NCI-H510A treated with DMSO at 0.1 percent for 48 hours (cell line): ENCODE measurements at regions not wholly inside any gene's neighbourhood (a gene's known extent, or its start where the extent isn't known, plus 50 kb on each side); places are given as distances from the start of the nearest gene placed in this dataset.

Source experiments
- DNase-seq: peaks from one replicate; lab custom pipeline; 2025; lab: John Stamatoyannopoulos, UW

DNA sequence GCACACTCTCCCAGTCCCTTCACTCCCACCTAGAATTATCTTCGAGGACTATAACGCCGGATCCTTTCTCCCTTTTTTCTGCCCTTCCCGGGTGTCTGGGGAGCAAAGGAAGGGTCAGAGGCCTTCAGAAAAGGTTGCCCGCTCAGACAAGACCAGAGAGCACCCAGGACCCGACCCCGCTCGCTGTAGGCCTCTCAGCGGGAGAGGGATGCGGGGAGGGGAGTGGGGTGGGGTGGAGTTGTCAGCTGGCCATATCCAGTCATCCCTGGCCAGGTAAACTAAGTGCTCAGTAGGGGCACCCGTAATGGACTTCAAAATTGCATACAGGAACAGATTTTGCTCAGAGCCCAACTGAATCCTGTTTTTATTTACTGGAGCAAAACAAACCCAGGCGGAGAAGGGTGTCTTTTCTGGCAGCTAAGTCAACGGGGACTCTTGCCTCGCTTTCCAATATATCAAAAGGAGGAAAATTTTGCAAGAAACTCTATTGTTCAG is 65.0 kb downstream of the NOL4 start:
- DNase-seq, result peak; percentile 97

DNA sequence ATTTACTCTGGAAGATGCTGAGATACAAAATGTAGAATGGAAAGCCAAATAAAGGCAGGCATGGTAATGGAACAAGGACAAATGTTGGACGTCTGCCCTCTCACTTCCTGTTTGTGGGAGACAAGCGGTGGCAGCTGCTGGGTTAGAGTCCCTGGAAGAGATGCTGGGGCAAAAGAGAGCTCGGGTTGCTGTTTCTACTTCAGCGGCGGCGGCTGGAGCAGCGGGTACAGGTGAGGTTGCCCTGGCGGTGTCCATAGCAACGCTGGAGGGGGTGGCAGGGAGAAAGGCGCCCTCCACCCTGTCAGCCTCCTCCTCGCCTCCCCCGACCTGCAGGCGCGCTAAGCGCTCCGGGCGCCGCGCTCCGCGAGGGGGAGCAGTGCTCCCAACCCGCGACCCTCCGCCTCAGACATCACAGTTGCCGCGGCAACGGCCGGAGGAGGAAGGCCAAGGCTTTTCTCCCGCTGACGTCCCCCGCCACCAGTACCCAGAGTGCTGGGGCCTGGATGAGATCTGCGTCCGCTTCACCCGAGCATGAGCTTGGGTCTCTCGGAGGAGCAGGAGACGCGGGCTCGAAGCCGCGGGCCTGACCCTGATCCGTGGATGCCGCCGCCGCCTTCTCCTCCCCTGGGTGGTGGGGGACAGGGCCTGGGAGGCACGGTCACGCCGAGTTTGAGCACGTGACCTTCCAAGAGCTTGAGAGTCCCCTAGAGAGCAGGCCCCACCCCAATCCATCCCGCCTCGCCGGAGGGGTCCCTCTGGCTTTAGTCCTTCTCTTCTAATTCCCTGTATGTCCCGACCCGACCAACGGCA is 65.6 kb downstream of the NOL4 start:
- DNase-seq, result peak; percentile 99

DNA sequence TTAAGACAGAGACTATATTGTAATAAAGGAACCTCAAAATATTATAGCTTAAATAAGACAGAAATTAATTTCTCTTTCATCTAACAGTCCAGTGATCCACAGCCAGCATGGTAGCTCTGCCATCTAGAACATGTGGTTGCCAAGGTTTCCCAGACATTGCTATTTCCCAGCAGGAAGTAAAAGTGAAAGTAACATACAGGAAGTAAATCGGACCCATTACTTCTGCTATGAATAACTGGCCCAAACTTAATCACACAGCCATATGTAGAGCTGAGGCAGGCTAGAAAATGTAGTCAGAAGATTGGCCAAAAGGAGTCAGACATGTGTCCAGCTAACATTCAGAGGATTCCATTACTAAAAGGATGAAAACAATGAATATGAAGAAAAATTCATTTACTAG is 71.0 kb downstream of the NOL4 start:
- DNase-seq, result peak; percentile 47

GRCh38 chr18:34131006-34131405 is 93.7 kb downstream of the NOL4 start:
- DNase-seq, result peak; percentile 79

DNA sequence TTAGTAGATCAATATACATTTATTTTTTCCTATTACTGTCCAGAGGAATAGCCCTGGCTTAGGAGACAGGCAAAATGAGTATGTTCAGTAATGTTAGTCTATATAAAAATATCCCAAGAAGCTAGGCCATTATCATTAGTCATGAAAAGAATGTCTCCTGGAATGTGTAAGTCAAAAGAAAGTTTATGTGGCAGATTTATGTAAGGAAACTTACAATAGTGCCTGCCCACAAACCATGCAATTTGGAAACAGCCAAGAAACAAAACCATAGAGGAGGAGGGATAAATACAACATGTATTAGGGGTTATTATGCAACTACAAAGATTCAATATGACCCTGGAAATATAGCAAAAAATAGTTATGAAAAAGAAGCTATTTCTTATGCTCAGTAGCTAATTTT is 96.3 kb downstream of the NOL4 start:
- no peak for DNase-seq

DNA sequence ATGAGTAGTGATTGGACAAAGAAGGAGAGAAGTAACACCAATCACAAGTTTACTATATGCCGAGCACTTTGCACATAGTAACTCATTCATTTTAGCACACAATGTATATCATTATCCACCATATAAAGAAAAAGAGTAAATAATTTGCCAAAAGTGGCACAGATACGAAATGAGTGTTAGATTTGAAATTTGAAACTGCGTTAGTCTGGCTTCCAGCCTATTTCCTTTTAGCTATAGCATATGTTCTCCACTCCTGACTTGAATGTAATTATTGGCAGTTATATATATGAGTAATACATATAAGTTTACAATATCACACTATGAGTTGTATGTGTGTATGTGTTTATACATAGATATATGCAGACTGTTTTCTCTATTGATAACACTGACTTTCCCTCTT is 98.6 kb downstream of the NOL4 start:
- DNase-seq, result no peak

- DNase-seq, result peak; percentile 96
These were observed 101.9 kb downstream of the NOL4 start for GRCh38 chr18:34122724-34123334.

GRCh38 chr18:34121200-34121721 is 103.5 kb downstream of the NOL4 start:
- DNase-seq, result peak; percentile 89

DNA sequence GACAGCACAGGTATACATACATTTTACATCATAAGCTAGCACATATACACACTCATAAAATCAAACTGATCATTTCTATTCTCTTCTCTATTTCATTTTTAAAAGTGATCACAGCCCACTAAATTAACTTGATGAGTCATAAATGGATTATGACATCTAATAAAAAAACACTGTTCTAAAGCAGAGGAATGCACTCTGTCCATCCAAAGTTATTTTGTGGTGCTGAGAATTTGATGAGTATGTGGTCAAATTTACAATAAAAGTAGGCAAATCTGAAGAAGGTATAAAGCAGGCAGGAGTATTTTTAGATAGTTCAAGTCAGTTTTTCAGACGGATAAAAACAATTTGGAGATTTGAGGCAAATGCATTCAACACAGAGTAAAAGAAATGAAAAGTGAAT is 104.4 kb downstream of the NOL4 start:
- DNase-seq, result no peak

DNA sequence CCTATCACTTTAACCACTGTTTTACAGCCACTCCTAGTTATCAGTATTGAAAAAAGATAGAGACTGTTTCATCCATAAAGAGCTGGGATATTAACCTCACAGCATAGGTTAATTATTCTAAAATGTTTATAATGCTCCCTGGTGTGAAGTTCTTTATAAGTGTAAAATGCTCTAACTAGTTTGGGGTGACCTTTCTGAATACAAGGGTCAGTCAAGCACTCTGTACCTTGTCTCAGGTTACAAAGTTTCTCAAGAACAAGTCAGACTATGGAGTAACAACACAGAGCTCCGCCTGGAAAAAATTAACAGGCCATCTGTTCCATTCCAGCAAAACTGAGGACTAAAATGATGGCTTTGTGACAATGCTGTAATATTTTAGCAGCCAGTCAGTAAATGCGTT is 107.4 kb downstream of the NOL4 start:
- DNase-seq, result peak; percentile 94

- no peak for DNase-seq
These were observed 109.2 kb downstream of the NOL4 start for GRCh38 chr18:34115409-34116081.

DNA sequence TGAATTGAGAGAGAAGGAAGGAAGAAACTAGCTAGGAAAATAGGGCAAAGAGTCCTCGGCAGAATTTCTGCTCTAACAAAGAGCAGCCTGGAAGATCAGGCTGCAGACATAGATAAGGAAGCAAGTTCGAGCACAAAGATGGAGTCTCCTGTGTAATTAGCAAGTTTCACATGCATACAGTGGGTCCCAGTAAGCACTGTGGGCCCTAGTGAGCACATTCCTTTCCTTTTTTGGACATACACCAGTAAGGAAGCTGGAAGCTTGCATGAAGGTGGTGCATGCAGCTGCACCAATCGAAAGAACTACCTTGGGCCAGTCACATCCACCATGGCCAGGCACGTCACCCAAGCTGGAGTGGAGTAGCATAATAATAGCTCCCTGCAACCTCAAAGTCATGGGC is 109.7 kb downstream of the NOL4 start:
- no peak for DNase-seq

DNA sequence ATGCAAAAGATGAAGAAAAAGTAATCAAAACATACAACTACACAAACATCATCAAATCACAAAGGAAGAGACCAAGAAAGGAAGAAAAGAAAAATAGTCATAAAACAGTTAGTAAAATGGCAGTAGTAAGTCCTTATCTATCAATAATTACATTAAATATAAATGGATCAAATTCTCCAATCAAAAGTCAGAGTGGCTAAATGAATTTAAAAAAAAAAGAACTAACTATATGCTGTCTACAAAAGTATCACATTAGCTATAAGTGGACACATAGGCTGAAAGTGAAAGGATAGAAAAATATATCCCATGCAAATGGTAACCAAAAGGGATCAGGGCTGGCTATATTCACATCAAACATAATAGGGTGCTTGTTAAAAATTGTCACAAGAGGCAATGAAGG is 116.5 kb downstream of the NOL4 start:
- DNase-seq, result no peak

GRCh38 chr18:34098109-34098508 is 126.6 kb downstream of the NOL4 start:
- no peak for DNase-seq

DNA sequence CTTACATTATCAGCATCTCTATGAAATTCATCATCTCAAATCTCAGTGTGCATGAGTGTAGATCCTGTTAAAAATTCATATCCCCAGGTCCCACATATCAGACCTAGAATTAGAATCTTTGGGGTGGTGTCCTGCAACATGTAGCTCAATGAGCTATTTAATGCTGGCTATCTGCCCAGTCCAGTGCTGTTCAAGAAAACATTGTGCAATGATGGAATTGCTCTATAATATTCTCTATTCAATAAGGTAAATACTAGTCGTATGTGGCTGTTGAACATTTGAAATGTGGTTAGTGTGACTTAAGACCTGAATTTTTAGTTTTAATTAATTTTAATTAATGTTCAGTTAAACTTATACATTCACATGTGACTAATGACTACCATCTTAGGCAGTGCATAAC is 127.4 kb downstream of the NOL4 start:
- DNase-seq, result no peak

DNA sequence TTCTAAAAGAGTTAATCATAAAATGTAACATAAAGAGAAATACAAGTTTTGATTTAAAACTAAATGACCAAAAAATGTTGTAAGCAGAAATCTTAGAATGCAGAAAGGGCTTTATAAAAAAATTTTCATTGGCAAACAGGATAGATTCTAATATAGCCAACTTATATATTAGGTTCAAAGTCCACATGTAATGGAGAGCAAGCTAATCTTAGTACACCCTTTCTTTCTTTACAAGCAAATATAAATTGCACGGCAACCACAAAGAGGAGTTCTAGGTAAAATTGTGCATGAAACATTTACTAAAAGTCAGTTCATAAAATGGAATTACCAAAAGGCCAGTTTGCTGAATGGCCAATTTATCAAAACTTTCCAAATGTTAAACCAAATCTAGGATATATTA is 130.6 kb downstream of the NOL4 start:
- no peak for DNase-seq

DNA sequence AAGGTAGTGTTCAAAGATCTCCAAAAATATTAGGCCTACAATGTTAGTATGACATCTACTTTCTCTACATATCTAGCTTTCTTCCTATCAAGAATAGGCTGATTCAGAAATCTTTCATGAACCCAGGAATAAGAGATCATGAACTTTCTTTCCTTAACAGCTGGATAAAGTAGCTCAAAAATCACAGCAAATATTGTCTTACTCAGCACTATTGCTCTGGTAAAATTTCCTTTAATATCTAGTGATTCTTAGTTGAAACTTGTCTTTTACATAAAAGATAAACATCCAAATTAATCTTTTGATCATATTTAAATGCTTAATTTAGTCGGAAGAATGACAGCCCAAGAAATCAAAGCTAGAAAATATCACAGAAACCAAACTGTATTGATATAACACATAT is 131.9 kb downstream of the NOL4 start:
- DNase-seq, result no peak

- DNase-seq, result no peak
These were observed 138.3 kb downstream of the NOL4 start for GRCh38 chr18:34086370-34086769.

DNA sequence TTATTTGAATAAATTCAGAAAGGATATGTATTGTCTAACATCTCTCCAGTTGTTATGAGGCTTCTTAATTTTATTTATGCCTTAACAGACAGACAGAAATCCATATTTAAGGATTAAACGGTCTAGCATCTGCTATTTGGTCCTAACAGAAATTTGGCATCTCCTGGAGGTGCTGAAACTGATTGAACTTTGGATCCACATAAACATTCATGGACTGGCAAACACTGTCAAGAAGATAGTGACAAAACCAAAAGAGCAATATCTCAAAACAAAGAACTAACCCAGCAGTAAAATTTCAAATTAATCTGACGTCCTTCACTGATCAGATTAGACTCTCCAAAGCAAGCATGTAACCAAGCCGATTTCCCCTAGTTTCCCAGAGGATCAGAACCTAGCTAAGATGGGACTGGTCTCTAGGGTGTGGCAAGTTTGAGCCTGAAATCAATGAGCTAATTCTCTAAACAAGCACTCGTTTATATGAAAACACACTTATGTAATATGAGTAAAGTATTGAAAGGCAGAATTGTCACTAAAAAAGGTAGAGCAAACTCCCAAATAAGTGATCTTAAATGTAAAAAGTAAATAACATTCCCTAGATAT is 139.5 kb downstream of the NOL4 start:
- DNase-seq, result no peak

- no peak for DNase-seq
These were observed 140.1 kb downstream of the NOL4 start for GRCh38 chr18:34084635-34085034.

DNA sequence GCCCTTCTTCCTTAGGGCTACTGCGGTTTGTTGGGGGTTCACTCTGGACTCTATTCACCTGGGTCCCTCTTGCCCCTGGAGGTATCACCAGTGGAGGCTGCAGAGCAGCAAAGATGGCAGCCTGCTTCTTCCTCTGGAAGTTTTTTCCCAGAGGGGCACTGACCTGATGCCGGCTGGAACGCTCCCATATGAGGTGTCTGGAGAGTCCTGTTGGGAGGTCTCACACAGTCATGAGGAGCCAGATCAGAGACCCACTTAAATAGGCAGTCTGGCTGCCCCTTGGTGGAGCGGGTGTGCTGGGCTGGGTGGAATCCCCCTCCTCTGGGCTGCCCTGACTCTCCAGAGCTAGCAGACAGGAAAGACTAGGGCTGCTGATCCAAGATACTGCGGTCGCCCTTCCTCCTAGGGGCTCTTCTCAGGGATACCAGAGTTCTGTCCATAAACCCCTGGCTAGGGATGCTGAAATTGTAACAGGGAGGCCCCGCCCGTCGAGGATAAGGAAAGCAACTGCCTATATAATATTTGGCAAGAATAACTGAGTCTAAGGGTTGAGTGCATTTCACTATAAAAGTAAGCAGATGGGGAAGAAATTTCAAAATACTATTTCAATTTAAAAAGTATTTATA is 140.7 kb downstream of the NOL4 start:
- DNase-seq, result no peak

GRCh38 chr18:34077599-34077998 is 147.1 kb downstream of the NOL4 start:
- no peak for DNase-seq
